ENCODE measurements at regions not wholly inside any gene's neighbourhood (a gene's known extent, or its start where the extent isn't known, plus 50 kb on each side); places are given as distances from the start of the nearest gene placed in this dataset.

GRCh38 chr10:117710181-117710798 lies 167.7 kb downstream of the EMX2 start:
- H3K27ac ChIP-seq = no peak overlapping the region
- TF ChIP-seq CTCF (conservative IDR thresholded peaks at IDR 0.05) = no peak

- no peak overlapping the region for H3K27ac ChIP-seq
- no peak for TF ChIP-seq CTCF (conservative IDR thresholded peaks at IDR 0.05)
These were observed 174.3 kb downstream of the EMX2 start for GRCh38 chr10:117716889-117717288.

GRCh38 chr10:117718986-117719920 lies 176.7 kb downstream of the EMX2 start:
- TF ChIP-seq CTCF (conservative IDR thresholded peaks at IDR 0.05) = no peak
- H3K27ac ChIP-seq = no peak overlapping the region

GRCh38 chr10:117720931-117721835 lies 178.6 kb downstream of the EMX2 start:
- no peak overlapping the region for H3K27ac ChIP-seq
- no peak for TF ChIP-seq CTCF (conservative IDR thresholded peaks at IDR 0.05)

- TF ChIP-seq CTCF (conservative IDR thresholded peaks at IDR 0.05) = no peak
- no peak overlapping the region for H3K27ac ChIP-seq
These were observed 179.3 kb downstream of the EMX2 start for GRCh38 chr10:117721873-117722272.

GRCh38 chr10:117723343-117723742 lies 180.8 kb downstream of the EMX2 start:
- H3K27ac ChIP-seq = no peak overlapping the region
- no peak for TF ChIP-seq CTCF (conservative IDR thresholded peaks at IDR 0.05)

- TF ChIP-seq CTCF (conservative IDR thresholded peaks at IDR 0.05) = no peak
These were observed 183.4 kb downstream of the EMX2 start for GRCh38 chr10:117725993-117726392.

More at GRCh38 chr10:117725993-117726392, 183.4 kb downstream of the EMX2 start:
- no peak overlapping the region for H3K27ac ChIP-seq
